ENCODE measurements at regions not wholly inside any gene's neighbourhood (a gene's known extent, or its start where the extent isn't known, plus 50 kb on each side); places are given as distances from the start of the nearest gene placed in this dataset.

DNA sequence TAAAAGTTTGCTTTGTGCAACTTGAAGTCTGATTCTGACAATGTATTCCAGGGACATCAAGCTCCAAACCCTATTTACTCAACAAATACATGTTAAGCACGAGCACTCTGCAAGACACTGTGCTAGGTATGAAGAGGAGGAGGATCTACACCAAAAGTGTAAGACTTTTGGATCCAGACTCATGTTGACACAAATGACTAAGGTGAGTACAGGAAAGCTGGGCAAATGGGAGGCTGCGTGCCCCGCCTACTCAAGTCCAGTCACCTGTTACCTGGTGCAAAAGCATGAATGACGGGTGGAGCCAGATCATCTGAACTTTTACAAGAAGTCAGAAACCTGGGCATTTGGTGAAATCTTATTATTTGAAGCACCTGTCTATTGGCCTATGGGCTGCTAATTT is 120.7 kb downstream of the ABCC12 start:
- no peak for TF ChIP-seq YY1 (IDR thresholded peaks at IDR 0.05; ENCODE audit: insufficient read depth, insufficient read length)
- no peak for TF ChIP-seq ZNF274 (IDR thresholded peaks at IDR 0.05; ENCODE audit: low read depth, low read length)

All from NT2/D1 (cell line).